GM13976 (cell line): ENCODE measurements at regions not wholly inside any gene's neighbourhood (a gene's known extent, or its start where the extent isn't known, plus 50 kb on each side); places are given as distances from the start of the nearest gene placed in this dataset.

Experiments used
- DNase-seq: peaks from one replicate; pipeline ENCODE4 v3.0.0; 2012; ENCODE audit warnings: low spot score
- CTCF ChIP-seq: IDR thresholded peaks from 2 replicates; pipeline ENCODE4 v1.5.1; 2012; ENCODE audit warnings: borderline replicate concordance, mild to moderate bottlenecking; ENCODE audit not compliant: insufficient read depth; ENCODE audit errors: extremely low read depth, missing control alignments, control extremely low read depth
- in situ Hi-C: fragments of 300-500 bp; cut with MboI; formaldehyde crosslinking; loops from one replicate; pipeline ENCODE4 v1.12.0; 2022; ENCODE audit warnings: low sequenced_read_pairs, mixed read lengths, inconsistent platforms; ENCODE audit not compliant: unreplicated experiment

GRCh38 chr17:79261355-79262072 lies 186.9 kb downstream of the ENGASE start:
- in situ Hi-C loops = no loop called here
- no peak for TF ChIP-seq CTCF
- DNase-seq = no peak

- TF ChIP-seq CTCF = no peak
- in situ Hi-C loops = no loop called here
- DNase-seq = no peak
These were observed 184.2 kb downstream of the ENGASE start for GRCh38 chr17:79258843-79259242.

GRCh38 chr17:79258041-79258440 lies 183.4 kb downstream of the ENGASE start:
- TF ChIP-seq CTCF = no peak
- no peak for DNase-seq
- in situ Hi-C loops = no loop called here

- in situ Hi-C loops = no loop called here
- no peak for TF ChIP-seq CTCF
- DNase-seq = no peak
These were observed 181.4 kb downstream of the ENGASE start for GRCh38 chr17:79255926-79256585.

- in situ Hi-C loops = no loop called here
- TF ChIP-seq CTCF = no peak
- no peak for DNase-seq
These were observed 180.8 kb downstream of the ENGASE start for GRCh38 chr17:79255456-79255855.

- DNase-seq = no peak
- no peak for TF ChIP-seq CTCF
- in situ Hi-C loops = no loop called here
These were observed 180.4 kb downstream of the ENGASE start for GRCh38 chr17:79255046-79255445.
